ENCODE measurements at regions not wholly inside any gene's neighbourhood (a gene's known extent, or its start where the extent isn't known, plus 50 kb on each side); places are given as distances from the start of the nearest gene placed in this dataset.

GRCh38 chr6:20301256-20301655 lies 89.0 kb upstream of the MBOAT1 start:
- no peaks in the 10 kb centered on the region for H3K79me2 ChIP-seq (ENCODE audit: insufficient read depth)
- H3K4me1 ChIP-seq (ENCODE audit: control insufficient read depth in 1 of 2, insufficient read depth in 2 of 2, low read depth in 1 of 2, low read length in 1 of 2) = no peaks in the 10 kb centered on the region
- H2AFZ ChIP-seq (ENCODE audit: low read depth) = no peak overlapping the region
- H3F3A ChIP-seq (replicated peaks; ENCODE audit: insufficient read depth) = no peaks in the 10 kb centered on the region
- H4K20me1 ChIP-seq (ENCODE audit: insufficient read depth) = no peaks in the 10 kb centered on the region
- no peak overlapping the region for H3K4me3 ChIP-seq (ENCODE audit: low read depth in 2 of 2, low read length in 1 of 2)
- POLR2A ChIA-PET = interaction anchor here (0.6 kb wide), 1 partner anchor 722 kb away, joined by 3 read pairs; no protein-coding TSS in a partner anchor
- H3K27me3 ChIP-seq (ENCODE audit: insufficient read depth) = no peaks in the 10 kb centered on the region
- no peak overlapping the region for H3K4me2 ChIP-seq
- TF ChIP-seq USF2 (IDR thresholded peaks at IDR 0.05; ENCODE audit: borderline replicate concordance, low read depth, low read length) = no peak
- no peak for TF ChIP-seq GABPA (IDR thresholded peaks at IDR 0.05; ENCODE audit: low read depth)
- TF ChIP-seq YY1 (IDR thresholded peaks at IDR 0.05; ENCODE audit: low read depth) = no peak
- TF ChIP-seq JUND (IDR thresholded peaks at IDR 0.05) = no peak
- no peak for TF ChIP-seq RXRA (IDR thresholded peaks at IDR 0.05; ENCODE audit: borderline replicate concordance, low read depth)
- no peaks in the 10 kb centered on the region for H3K9me3 ChIP-seq
- no peaks in the 10 kb centered on the region for H3K9me2 ChIP-seq
- CTCF ChIA-PET = interaction anchor here (0.9 kb wide), 1 partner anchor 227 kb away, joined by 3 read pairs; no protein-coding TSS in a partner anchor
- DNase-seq = no peak
- no peaks in the 10 kb centered on the region for H3K36me3 ChIP-seq (replicated peaks in 1 of 2; ENCODE audit: control insufficient read depth in 1 of 2, insufficient read depth in 2 of 2, low read length in 1 of 2)
- H3K9ac ChIP-seq = no peak overlapping the region
- H3K27ac ChIP-seq (ENCODE audit: low read depth in 2 of 2, low read length in 1 of 2) = no peak overlapping the region
- 94% methylated on average over 17 of the region's 29 CpGs for WGBS (ENCODE audit: low lambda C conversion rate)

- Histone ChIP-seq H3K9me2 (no peaks in the 10 kb centered on the region), H3K4me3 (ENCODE audit: low read depth in 2 of 2, low read length in 1 of 2) (no peak overlapping the region), H3K9ac (no peak overlapping the region), H3K27me3 (ENCODE audit: insufficient read depth) (no peaks in the 10 kb centered on the region), H3K9me3 (no peaks in the 10 kb centered on the region), H3K4me2 (no peak overlapping the region), H3K27ac (ENCODE audit: low read depth in 2 of 2, low read length in 1 of 2) (no peak overlapping the region), H3K36me3 (replicated peaks in 1 of 2; ENCODE audit: control insufficient read depth in 1 of 2, insufficient read depth in 2 of 2, low read length in 1 of 2) (no peaks in the 10 kb centered on the region), H2AFZ (ENCODE audit: low read depth) (no peak overlapping the region), H3K79me2 (ENCODE audit: insufficient read depth) (no peaks in the 10 kb centered on the region), H3F3A (replicated peaks; ENCODE audit: insufficient read depth) (no peaks in the 10 kb centered on the region), H4K20me1 (ENCODE audit: insufficient read depth) (no peaks in the 10 kb centered on the region), H3K4me1 (ENCODE audit: control insufficient read depth in 1 of 2, insufficient read depth in 2 of 2, low read depth in 1 of 2, low read length in 1 of 2) (no peaks in the 10 kb centered on the region)
- ChIA-PET CTCF (no interaction called here), POLR2A (no interaction called here)
- 50% methylated on average over 3 of the region's 3 CpGs for WGBS (ENCODE audit: low lambda C conversion rate)
- TF ChIP-seq RXRA (IDR thresholded peaks at IDR 0.05; ENCODE audit: borderline replicate concordance, low read depth) = no peak
- no peak for TF ChIP-seq MAX (IDR thresholded peaks at IDR 0.05; ENCODE audit: low read depth)
- no peak for TF ChIP-seq FOSL2 (IDR thresholded peaks at IDR 0.05; ENCODE audit: borderline replicate concordance, low read depth)
- no peak for DNase-seq
These were observed 89.9 kb upstream of the MBOAT1 start for GRCh38 chr6:20302168-20302567.

GRCh38 chr6:20302702-20303251 lies 90.5 kb upstream of the MBOAT1 start:
- CTCF ChIA-PET = interaction anchor here (1.0 kb wide), 1 partner anchor 10 kb away, joined by 3 read pairs; no protein-coding TSS in a partner anchor
- H3K27me3 ChIP-seq (ENCODE audit: insufficient read depth) = no peaks in the 10 kb centered on the region
- H3K79me2 ChIP-seq (ENCODE audit: insufficient read depth) = no peaks in the 10 kb centered on the region
- H3K27ac ChIP-seq (ENCODE audit: low read depth in 2 of 2, low read length in 1 of 2) = no peak overlapping the region
- H2AFZ ChIP-seq (ENCODE audit: low read depth) = 0 out of 2 replicates have a peak overlapping the region, but pooled peaks have one; percentile 19
- no peak overlapping the region for H3K4me2 ChIP-seq
- H3K4me1 ChIP-seq (ENCODE audit: control insufficient read depth in 1 of 2, insufficient read depth in 2 of 2, low read depth in 1 of 2, low read length in 1 of 2) = no peaks in the 10 kb centered on the region
- H3F3A ChIP-seq (replicated peaks; ENCODE audit: insufficient read depth) = no peaks in the 10 kb centered on the region
- no peak overlapping the region for H3K4me3 ChIP-seq (ENCODE audit: low read depth in 2 of 2, low read length in 1 of 2)
- peak; percentile 27; the same call in 1 of the 2 replicates for TF ChIP-seq FOSL2 (IDR thresholded peaks at IDR 0.05; ENCODE audit: borderline replicate concordance, low read depth)
- TF ChIP-seq USF2 (IDR thresholded peaks at IDR 0.05; ENCODE audit: borderline replicate concordance, low read depth, low read length) = no peak
- TF ChIP-seq NFIC (IDR thresholded peaks at IDR 0.05; ENCODE audit: borderline replicate concordance) = no peak
- TF ChIP-seq USF1 (IDR thresholded peaks at IDR 0.05; ENCODE audit: borderline replicate concordance, low read depth) = no peak
- POLR2A ChIA-PET = no interaction called here
- no peak for DNase-seq
- no peaks in the 10 kb centered on the region for H3K36me3 ChIP-seq (replicated peaks in 1 of 2; ENCODE audit: control insufficient read depth in 1 of 2, insufficient read depth in 2 of 2, low read length in 1 of 2)
- H3K9ac ChIP-seq = no peak overlapping the region
- H4K20me1 ChIP-seq (ENCODE audit: insufficient read depth) = no peaks in the 10 kb centered on the region
- H3K9me2 ChIP-seq = no peaks in the 10 kb centered on the region
- H3K9me3 ChIP-seq = no peaks in the 10 kb centered on the region
- 48% methylated on average over 5 of the region's 5 CpGs for WGBS (ENCODE audit: low lambda C conversion rate)

Measured in SK-N-SH (cell line).